H1 (cell line): ENCODE measurements at regions not wholly inside any gene's neighbourhood (a gene's known extent, or its start where the extent isn't known, plus 50 kb on each side); places are given as distances from the start of the nearest gene placed in this dataset.

Source experiments
- FOSL1 ChIP-seq: IDR thresholded peaks from 2 replicates; pipeline ENCODE4 v1.6.1; 2011; ENCODE audit warnings: mild to moderate bottlenecking, low read depth, low read length, moderate library complexity; ENCODE audit not compliant: insufficient read depth
- POLR2A ChIP-seq, 2 experiments: IDR thresholded peaks; 1 replicate in 1 of 2; 2 replicates in 1 of 2; pipeline ENCODE4 v1.6.1; 2011; ENCODE audit warnings: low read depth in 2 of 2, low read length in 2 of 2, mild to moderate bottlenecking in 2 of 2; ENCODE audit errors: control extremely low read depth in 1 of 2
- RNF2 ChIP-seq: fragments of 200-900, 300-1000 bp; sonication (generic); IDR thresholded peaks from 2 replicates; pipeline ENCODE4 v1.7.1; 2016; ENCODE audit warnings: borderline replicate concordance, low read depth, mild to moderate bottlenecking, antibody characterized with exemption, low read length; ENCODE audit not compliant: poor library complexity, severe bottlenecking; ENCODE audit errors: missing control alignments
- TF ChIP-seq, protein P1 (sequence below), 3 experiments: IDR thresholded peaks; 1 replicate in 2 of 3; 2 replicates in 1 of 3; pipeline versions ENCODE4 v1.5.1 to v1.6.1; 2011; ENCODE audit warnings: low read length in 3 of 3, mild to moderate bottlenecking in 3 of 3, inconsistent platforms in 2 of 3, low read depth in 1 of 3, moderate library complexity in 1 of 3; ENCODE audit not compliant: insufficient read depth in 1 of 3; ENCODE audit errors: control extremely low read depth in 1 of 3
- TF ChIP-seq, protein P2 (sequence below): IDR thresholded peaks from 2 replicates; pipeline ENCODE4 v1.6.1; 2012; ENCODE audit warnings: inconsistent platforms

- TF ChIP-seq, protein P1, sequence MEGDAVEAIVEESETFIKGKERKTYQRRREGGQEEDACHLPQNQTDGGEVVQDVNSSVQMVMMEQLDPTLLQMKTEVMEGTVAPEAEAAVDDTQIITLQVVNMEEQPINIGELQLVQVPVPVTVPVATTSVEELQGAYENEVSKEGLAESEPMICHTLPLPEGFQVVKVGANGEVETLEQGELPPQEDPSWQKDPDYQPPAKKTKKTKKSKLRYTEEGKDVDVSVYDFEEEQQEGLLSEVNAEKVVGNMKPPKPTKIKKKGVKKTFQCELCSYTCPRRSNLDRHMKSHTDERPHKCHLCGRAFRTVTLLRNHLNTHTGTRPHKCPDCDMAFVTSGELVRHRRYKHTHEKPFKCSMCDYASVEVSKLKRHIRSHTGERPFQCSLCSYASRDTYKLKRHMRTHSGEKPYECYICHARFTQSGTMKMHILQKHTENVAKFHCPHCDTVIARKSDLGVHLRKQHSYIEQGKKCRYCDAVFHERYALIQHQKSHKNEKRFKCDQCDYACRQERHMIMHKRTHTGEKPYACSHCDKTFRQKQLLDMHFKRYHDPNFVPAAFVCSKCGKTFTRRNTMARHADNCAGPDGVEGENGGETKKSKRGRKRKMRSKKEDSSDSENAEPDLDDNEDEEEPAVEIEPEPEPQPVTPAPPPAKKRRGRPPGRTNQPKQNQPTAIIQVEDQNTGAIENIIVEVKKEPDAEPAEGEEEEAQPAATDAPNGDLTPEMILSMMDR (IDR thresholded peaks at IDR 0.05; ENCODE audit: control extremely low read depth in 1 of 3, insufficient read depth in 1 of 3, low read depth in 1 of 3, low read length in 3 of 3): no peak
- no peak for TF ChIP-seq RNF2
- TF ChIP-seq POLR2A (IDR thresholded peaks at IDR 0.05; ENCODE audit: control extremely low read depth in 1 of 2, low read depth in 2 of 2, low read length in 2 of 2): no peak
- TF ChIP-seq, protein P2, sequence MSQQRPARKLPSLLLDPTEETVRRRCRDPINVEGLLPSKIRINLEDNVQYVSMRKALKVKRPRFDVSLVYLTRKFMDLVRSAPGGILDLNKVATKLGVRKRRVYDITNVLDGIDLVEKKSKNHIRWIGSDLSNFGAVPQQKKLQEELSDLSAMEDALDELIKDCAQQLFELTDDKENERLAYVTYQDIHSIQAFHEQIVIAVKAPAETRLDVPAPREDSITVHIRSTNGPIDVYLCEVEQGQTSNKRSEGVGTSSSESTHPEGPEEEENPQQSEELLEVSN: no peak
- no peak for TF ChIP-seq FOSL1
Observed at GRCh38 chr6:782141-782540, 89.2 kb upstream of the EXOC2 start.
